ENCODE measurements at regions not wholly inside any gene's neighbourhood (a gene's known extent, or its start where the extent isn't known, plus 50 kb on each side); places are given as distances from the start of the nearest gene placed in this dataset.

- Histone ChIP-seq H3K27me3 (no peaks in the 10 kb centered on the region), H3K4me1 (no peaks in the 10 kb centered on the region), H3K9me3 (no peaks in the 10 kb centered on the region), H3K27ac (no peak overlapping the region), H3K36me3 (no peaks in the 10 kb centered on the region), H3K4me3 (no peak overlapping the region)
- no peak for DNase-seq (ENCODE audit: low spot score)
- TF ChIP-seq, protein P1, sequence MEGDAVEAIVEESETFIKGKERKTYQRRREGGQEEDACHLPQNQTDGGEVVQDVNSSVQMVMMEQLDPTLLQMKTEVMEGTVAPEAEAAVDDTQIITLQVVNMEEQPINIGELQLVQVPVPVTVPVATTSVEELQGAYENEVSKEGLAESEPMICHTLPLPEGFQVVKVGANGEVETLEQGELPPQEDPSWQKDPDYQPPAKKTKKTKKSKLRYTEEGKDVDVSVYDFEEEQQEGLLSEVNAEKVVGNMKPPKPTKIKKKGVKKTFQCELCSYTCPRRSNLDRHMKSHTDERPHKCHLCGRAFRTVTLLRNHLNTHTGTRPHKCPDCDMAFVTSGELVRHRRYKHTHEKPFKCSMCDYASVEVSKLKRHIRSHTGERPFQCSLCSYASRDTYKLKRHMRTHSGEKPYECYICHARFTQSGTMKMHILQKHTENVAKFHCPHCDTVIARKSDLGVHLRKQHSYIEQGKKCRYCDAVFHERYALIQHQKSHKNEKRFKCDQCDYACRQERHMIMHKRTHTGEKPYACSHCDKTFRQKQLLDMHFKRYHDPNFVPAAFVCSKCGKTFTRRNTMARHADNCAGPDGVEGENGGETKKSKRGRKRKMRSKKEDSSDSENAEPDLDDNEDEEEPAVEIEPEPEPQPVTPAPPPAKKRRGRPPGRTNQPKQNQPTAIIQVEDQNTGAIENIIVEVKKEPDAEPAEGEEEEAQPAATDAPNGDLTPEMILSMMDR (IDR thresholded peaks at IDR 0.05) = no peak
These were observed 237.3 kb downstream of the INHBA start for GRCh38 chr7:41465571-41465970.

DNA sequence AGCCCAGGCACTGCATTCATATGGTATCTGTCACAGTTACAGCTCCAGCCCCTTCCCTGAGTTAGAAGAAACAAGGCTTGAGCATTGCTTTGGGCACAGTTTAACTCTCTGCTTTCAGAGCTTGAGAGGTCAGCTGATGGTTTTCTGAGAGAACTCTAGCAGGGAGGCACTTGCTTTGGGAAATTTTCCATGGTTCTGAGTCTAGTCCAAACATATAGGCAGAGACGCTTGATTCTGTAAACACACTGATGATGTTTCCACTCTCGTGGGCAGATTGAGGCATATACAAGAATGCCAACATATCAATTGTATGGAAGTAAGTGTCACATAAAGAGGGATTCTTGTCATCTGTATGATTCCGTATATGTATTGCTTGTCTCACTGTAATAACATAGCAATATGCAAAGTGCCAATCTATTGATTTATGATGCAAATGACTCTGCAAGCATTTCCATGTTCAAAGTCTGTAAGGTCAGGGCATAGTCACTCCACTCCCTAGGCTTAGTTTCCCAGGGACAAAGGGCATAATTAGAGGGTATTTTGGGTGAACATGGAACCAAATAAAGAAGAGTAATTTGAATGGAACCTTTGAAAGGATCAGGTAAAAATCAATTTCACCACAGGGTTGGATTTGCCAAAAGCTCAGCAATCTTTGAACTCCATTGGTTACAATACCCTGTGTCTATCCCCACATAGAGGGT is 239.0 kb downstream of the INHBA start:
- DNase-seq (ENCODE audit: low spot score) = no peak
- no peaks in the 10 kb centered on the region for H3K9me3 ChIP-seq
- H3K27ac ChIP-seq = no peak overlapping the region
- no peak overlapping the region for H3K4me3 ChIP-seq
- TF ChIP-seq, protein P1 (IDR thresholded peaks at IDR 0.05) = no peak
- H3K36me3 ChIP-seq = no peaks in the 10 kb centered on the region
- H3K4me1 ChIP-seq = no peaks in the 10 kb centered on the region
- H3K27me3 ChIP-seq = no peaks in the 10 kb centered on the region

DNA sequence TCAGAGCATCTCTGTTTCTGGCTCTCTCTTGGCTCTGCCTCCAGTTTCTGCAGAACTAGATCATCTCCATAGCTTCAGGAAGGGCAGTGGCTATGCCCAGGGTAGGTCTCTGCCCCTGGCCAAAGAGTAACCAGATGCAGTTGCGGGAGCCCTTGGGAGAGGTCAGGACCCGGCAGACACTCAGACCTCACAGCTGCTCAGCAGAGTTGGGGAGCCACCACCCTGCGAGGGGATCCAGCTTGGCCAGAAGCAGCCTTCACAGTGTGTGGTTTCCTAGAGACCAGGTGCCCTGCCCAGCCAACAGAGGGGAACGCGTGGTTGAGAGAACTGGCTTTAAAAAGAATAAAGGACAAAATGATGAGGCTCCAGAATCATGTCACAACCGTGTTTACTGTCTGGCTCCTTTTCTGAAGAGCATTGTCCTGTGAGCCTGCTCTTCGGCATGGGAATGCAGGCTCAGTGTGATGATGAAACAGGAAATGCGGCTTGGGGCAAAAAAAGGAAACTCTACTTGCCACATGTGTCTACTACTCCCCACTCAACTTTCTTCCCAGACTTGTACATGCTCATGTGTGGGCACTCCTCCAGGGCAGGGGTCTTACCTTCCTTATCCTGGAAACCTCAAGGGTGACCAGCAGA is 243.1 kb downstream of the INHBA start:
- Histone ChIP-seq H3K4me3 (no peak overlapping the region), H3K4me1 (no peaks in the 10 kb centered on the region), H3K27ac (no peak overlapping the region), H3K9me3 (no peaks in the 10 kb centered on the region), H3K36me3 (no peaks in the 10 kb centered on the region), H3K27me3 (no peaks in the 10 kb centered on the region)
- TF ChIP-seq, protein P1 (IDR thresholded peaks at IDR 0.05) = no peak
- DNase-seq (ENCODE audit: low spot score) = no peak

DNA sequence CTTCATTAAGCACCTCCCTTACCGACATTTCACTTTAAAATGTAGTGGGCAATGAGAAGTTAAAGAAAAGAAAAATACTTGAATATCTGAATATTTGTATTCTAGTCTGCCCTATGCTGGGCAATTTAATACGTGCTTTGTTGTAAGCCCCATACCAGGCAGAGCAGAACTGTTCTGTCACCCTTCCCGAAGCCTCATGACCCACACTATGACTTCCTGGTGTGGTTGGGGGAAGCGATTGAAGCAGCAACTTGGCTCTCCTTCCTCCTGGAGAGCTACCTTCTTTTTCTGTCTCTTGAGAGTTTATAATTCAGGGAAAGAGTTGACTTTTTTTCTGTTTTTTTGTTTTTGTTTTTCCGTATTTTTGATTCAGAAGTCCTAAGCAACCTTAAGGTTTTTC is 243.7 kb downstream of the INHBA start:
- H3K27ac ChIP-seq = no peak overlapping the region
- no peak overlapping the region for H3K4me3 ChIP-seq
- H3K9me3 ChIP-seq = no peaks in the 10 kb centered on the region
- no peak for DNase-seq (ENCODE audit: low spot score)
- H3K4me1 ChIP-seq = no peaks in the 10 kb centered on the region
- TF ChIP-seq, protein P1 (IDR thresholded peaks at IDR 0.05) = no peak
- no peaks in the 10 kb centered on the region for H3K27me3 ChIP-seq
- H3K36me3 ChIP-seq = no peaks in the 10 kb centered on the region

GRCh38 chr7:41457832-41458437 is 245.0 kb downstream of the INHBA start:
- no peaks in the 10 kb centered on the region for H3K27me3 ChIP-seq
- H3K9me3 ChIP-seq = no peaks in the 10 kb centered on the region
- no peak overlapping the region for H3K27ac ChIP-seq
- H3K36me3 ChIP-seq = no peaks in the 10 kb centered on the region
- no peak overlapping the region for H3K4me3 ChIP-seq
- DNase-seq (ENCODE audit: low spot score) = no peak
- H3K4me1 ChIP-seq = no peaks in the 10 kb centered on the region
- TF ChIP-seq, protein P1 (IDR thresholded peaks at IDR 0.05) = no peak
